HG02759 (cell line): ENCODE measurements at regions not wholly inside any gene's neighbourhood (a gene's known extent, or its start where the extent isn't known, plus 50 kb on each side); places are given as distances from the start of the nearest gene placed in this dataset.
"Not testable (repeated sequence)": the region's sequence is repeated elsewhere in the genome, so short reads cannot be mapped to it uniquely, and the experiment has no call there.

Source experiments
- ATAC-seq: cut with Tn5 transposase; IDR thresholded peaks from one replicate; pipeline ENCODE4 v1.9.1; 2021; ENCODE audit warnings: mild to moderate bottlenecking, moderate library complexity; ENCODE audit not compliant: unreplicated experiment

GRCh38 chr3:170660139-170660538, 74.3 kb upstream of the SLC7A14 start:
- no peak for ATAC-seq

GRCh38 chr3:170657312-170657711, 71.4 kb upstream of the SLC7A14 start:
- no peak for ATAC-seq

- no peak for ATAC-seq
Measured at GRCh38 chr3:170656284-170656683, 70.4 kb upstream of the SLC7A14 start.

DNA sequence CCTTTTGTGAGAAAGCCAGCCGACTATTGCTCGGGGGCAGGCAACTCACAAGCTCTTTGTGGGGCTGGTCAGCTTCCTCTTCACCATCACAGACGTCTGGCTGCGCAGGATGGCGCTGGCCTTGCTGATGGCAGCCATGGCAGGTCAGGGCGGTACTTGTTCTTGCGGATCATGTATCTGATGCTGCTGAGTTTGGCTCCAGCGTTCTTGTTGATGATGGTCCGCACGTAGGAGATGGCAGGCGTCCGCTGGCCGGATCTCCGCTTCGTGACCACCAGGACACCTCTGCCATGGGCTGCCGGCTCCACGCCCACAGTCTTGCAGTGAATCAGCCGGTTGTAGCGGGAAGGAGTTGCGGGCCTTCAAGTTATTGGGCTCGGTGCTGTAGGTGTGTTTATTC, 67.9 kb upstream of the SLC7A14 start:
- ATAC-seq: no peak

DNA sequence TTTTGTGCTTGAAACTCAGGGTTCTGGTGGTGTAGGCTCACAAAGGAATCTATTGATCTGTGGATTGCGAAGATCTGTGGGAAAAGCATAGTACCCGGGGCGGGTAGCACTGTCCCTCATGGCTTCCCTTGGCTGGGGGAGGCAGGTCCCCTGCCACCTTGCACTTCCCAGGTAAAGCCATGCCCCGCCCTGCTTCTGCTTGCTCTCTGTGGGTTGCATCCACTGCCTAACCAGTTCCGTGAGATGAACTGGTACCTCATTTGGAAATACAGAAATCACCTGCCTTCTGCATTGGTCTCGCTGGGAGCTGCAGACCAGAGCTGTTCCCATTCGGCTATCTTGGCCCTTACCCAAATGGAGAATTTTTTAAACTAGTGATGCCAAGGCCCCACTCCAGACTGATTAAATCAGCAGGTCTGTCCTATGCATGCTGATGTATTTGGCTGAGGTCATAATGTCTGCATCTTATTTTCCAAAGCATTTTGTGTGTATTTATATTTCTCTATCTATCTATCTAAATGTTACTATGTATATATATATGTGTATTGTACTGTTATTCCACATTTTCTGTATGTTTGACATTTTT, 65.5 kb upstream of the SLC7A14 start:
- no peak for ATAC-seq

- not testable (repeated sequence) for ATAC-seq
Measured at GRCh38 chr3:170650557-170650956, 64.7 kb upstream of the SLC7A14 start.

DNA sequence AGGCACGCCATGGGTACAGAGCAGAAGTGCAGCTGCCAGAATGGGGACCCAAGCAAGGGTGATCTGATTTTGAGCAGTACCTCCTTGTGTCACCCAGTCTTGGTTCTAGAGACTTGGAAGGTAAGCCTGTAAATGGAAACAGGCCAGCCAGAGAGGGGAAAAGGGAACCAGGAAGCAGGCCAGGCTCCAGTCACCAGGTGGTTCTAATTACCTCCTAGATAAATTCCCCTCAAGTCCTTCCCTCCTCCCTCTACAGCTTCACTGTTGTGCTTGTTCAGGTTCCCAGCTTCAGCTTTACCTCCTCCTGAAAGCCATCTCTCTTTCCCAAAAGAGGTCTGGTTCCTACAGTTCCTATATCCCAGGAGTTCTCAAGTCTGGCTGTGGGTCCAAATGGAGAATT, 58.8 kb upstream of the SLC7A14 start:
- ATAC-seq: no peak

- ATAC-seq: no peak
Measured at GRCh38 chr3:170643831-170644230, 58.0 kb upstream of the SLC7A14 start.

DNA sequence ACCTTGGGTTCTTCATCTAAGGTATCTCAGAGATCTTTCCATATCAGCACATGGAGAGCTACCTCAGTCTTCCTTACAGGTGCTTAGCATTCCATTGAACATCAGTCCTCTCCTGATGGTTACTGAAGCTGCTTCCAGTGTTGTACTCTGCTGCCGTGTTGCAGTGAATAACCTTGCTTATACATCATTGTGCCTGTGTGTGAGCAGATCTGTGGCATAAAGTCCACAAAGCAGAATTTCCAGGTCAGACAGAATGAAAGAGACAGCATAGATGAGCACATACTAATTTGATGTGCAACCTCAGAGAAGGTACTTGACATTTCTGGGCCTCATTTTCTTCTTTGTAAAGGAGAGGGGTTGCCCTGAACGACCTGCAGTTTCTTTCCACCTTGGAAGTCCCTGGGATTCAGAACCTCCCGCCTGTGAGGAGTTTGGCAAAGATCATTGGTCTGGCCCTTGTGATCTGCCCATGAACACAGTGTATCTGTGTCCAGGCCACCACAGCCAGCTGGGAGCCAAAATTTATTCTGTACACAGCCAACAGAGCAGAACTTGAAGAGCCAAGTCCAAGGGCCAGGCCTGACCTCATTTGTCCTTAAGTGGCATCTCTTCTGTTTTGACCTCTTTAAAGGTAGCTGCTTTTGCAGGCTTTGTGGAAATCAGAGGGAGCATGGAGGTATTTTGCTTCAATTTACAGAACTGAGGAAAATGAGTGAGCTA, 57.2 kb upstream of the SLC7A14 start:
- ATAC-seq: no peak

DNA sequence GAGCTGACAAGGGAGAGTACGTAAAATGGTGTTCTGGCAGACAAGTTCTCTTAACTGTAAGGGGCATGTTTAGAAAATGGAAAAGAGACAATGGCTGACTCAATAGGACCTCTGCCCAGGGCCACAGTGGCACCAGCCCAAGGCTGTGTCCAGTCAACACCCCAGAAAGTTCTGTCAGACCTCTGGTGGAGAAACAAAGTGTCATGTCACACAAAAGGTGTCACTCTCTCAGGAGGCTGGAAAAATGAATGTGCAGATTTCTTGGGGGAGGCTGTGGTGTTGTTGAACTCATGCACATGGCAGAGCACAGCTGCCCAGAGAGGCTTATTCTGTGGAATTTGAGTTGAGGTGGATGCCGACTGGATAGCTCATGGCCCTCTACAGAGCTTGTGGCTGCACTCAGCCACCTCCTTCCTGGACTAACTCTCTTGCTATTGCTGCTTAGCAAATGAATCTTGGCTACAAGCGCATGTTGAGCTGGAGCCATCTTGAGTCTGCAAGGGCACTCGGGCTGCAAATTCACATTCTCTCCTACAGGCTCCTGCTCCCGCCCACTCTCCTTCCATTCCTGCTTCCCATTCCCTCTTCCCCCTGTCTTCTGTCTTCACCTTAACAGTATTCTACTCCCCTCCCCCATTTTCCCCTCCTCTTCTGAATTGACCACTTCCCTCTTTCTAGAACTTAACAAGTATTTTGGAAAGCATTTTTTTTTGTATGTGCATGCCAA, 55.8 kb upstream of the SLC7A14 start:
- ATAC-seq: no peak

GRCh38 chr3:170640737-170641171, 54.9 kb upstream of the SLC7A14 start:
- no peak for ATAC-seq

DNA sequence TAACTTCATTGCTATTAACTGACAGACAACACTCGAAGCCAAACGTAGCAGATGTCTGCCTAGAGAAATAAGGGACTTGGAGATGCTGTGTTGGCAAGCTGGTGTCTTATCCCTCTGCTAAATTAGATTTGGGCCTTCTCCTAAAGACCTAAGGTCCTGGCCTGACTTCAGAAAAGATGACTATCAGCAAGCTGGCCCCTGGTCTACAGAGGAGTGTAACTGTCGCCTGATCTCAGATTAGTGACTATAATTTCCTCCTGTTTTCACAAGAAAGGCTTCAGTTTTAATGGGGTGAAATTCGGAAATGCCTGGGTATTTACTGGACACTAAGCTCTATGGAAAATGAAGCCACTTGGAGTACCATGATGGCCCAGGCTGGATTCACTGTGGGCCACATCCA, 53.1 kb upstream of the SLC7A14 start:
- no peak for ATAC-seq

DNA sequence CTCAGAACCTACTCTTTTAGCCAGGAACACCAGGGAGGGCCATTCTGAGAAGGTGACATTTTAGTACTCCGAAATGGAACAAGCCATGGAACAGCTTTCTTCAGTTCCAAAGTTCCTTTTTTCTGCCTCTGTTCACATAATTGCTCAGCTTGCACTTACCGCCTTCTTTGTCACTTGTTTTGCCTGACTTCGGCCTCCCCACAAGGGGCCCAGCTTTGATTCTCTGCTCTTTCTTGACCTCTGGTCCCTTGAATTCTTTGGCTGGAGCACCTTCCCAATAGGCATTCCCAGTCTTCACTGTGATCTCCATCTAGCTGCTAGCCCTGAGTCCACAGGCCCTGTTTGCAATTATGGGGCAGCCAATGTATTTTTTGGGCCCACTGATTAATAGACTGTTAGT, 51.4 kb upstream of the SLC7A14 start:
- ATAC-seq: no peak

DNA sequence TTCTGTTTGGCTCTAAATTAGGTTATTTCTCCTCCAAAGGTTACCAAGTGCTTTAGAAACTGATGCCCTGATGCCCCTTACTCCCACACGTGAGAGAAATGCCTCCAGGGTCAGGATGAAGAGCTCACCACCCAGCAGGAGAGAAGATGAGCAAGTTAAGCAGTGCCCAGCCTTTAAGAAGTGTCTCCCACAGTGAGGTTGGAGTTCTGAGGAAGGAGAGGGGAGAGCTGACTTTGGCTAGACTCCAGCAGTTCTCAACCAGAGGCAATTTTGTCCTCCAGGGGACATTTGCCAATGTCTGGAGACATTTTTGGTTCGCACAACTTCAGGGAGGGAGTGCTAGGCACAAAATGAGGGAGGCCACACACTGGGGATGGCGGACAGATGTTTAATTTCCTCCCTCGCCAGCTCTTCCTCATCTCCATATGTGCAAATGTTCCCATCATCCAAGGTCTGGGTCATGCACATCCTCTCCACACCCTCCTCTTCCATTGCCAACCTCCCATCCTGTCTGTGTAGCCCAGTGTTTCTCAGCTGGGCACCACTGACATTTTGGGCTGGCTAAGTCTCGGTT, 50.6 kb upstream of the SLC7A14 start:
- ATAC-seq: no peak
